NT2/D1 (cell line): ENCODE measurements at regions not wholly inside any gene's neighbourhood (a gene's known extent, or its start where the extent isn't known, plus 50 kb on each side); places are given as distances from the start of the nearest gene placed in this dataset.
A peak's percentile ranks its signal among the peaks of the same experiment; 100 is the strongest.

Source experiments
- DNase-seq: peaks from one replicate; pipeline ENCODE4 v3.0.0-alpha.2; 2011; ENCODE audit warnings: low read depth, low spot score
- H3K27me3 ChIP-seq: 2 replicates; pipeline ENCODE4 v1.6.0; 2011; ENCODE audit warnings: mild to moderate bottlenecking; ENCODE audit not compliant: insufficient read length, insufficient read depth
- H3K36me3 ChIP-seq: 2 replicates; pipeline ENCODE4 v1.6.1; 2011; ENCODE audit warnings: mild to moderate bottlenecking, low read length, mixed read lengths; ENCODE audit not compliant: insufficient read depth, insufficient read length
- H3K4me1 ChIP-seq: 2 replicates; pipeline ENCODE4 v1.5.1; 2011; ENCODE audit not compliant: insufficient read depth, insufficient read length
- H3K4me3 ChIP-seq: 2 replicates; pipeline ENCODE4 v1.5.1; 2011; ENCODE audit warnings: low read depth; ENCODE audit not compliant: insufficient read length
- H3K9ac ChIP-seq: 2 replicates; pipeline ENCODE4 v1.6.0; 2011; ENCODE audit warnings: low read depth; ENCODE audit not compliant: insufficient read length
- H3K9me3 ChIP-seq: 2 replicates; pipeline ENCODE4 v1.5.1; 2011; ENCODE audit warnings: mild to moderate bottlenecking, low read length; ENCODE audit not compliant: insufficient read depth
- SUZ12 ChIP-seq: IDR thresholded peaks from 2 replicates; pipeline ENCODE4 v1.6.1; 2011; ENCODE audit not compliant: insufficient read length, insufficient read depth; ENCODE audit errors: extremely low read depth
- YY1 ChIP-seq: IDR thresholded peaks from 2 replicates; pipeline ENCODE4 v1.6.1; 2011; ENCODE audit not compliant: insufficient read length, insufficient read depth
- ZNF274 ChIP-seq: IDR thresholded peaks from 2 replicates; pipeline ENCODE4 v1.6.1; 2011; ENCODE audit warnings: mild to moderate bottlenecking, low read depth, low read length

DNA sequence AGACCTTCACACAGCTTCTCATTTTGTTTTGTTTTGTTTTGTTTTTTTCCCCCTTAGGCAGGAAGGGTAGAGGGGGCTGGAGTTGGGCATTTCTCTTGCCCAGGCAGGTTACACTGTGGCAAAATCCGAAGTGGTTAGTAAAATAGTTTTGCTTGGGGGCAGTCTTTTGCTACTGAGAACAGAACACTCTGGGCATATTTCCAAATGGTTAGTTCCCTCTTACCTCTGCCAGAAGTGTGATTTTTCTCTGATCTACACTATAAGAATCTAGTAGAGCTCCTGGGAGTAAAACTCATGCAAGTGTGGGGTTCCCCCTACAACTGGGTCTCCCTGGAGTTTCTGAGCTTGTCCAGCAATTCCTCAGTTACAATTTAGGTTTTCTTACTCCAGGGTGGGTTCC is 61.7 kb downstream of the NPS start:
- no peaks in the 10 kb centered on the region for H3K36me3 ChIP-seq
- no peak for TF ChIP-seq SUZ12
- no peak for TF ChIP-seq ZNF274
- no peaks in the 10 kb centered on the region for H3K27me3 ChIP-seq
- no peak overlapping the region for H3K4me3 ChIP-seq
- no peak overlapping the region for H3K9ac ChIP-seq
- no peak for DNase-seq
- H3K4me1 ChIP-seq, result no peaks in the 10 kb centered on the region
- H3K9me3 ChIP-seq, result no peaks in the 10 kb centered on the region

DNA sequence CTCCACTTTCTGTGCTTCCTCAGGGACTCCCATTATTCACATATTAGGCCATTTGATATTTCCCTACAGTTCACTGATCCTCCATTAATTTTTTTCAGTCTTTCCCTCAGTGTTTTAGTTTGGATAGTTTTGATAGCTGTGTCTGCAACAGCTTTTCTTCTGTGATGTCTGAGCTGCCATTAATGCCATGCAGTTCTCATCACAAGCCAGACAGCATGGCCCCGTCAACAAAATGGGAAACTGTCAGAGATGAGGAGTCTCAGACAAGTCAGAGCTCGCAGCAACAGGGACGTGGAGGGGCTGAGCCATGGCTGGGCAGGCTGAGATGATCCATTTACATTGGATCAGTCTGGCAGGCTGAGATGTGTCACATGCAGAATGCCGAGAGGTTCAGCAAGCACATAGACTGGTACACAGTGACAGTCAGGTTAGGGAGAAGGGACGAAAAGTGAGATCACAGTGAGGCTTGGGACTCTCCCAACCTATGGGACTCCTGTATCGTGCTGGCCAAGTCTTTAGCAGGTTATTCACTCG is 65.4 kb downstream of the NPS start:
- no peaks in the 10 kb centered on the region for H3K4me1 ChIP-seq
- H3K9ac ChIP-seq, result no peak overlapping the region
- no peaks in the 10 kb centered on the region for H3K9me3 ChIP-seq
- H3K4me3 ChIP-seq, result no peak overlapping the region
- H3K27me3 ChIP-seq, result no peaks in the 10 kb centered on the region
- TF ChIP-seq YY1 (no peak), SUZ12 (no peak), ZNF274 (no peak)
- no peak for DNase-seq
- H3K36me3 ChIP-seq, result no peaks in the 10 kb centered on the region

DNA sequence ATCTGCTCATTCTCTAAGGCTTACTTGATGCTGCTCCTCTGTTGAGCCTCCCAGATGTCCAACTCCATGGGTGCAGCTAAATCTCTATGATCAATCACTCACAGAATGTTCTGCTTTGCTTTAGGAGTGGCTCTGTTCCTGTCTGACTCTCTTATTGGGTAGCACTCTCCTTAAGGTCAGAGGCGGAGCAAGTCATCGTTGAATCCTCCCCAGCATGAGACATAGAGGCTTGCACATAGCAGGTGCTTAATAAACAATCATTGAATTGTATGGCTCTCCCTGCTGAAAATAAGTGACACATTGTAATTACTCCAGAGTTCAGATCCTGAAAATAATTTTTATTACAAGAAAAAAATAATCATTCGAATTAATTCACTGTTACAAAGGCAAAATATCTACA is 69.7 kb downstream of the NPS start:
- DNase-seq, result no peak
- H3K9ac ChIP-seq, result no peak overlapping the region
- H3K36me3 ChIP-seq, result no peaks in the 10 kb centered on the region
- H3K27me3 ChIP-seq, result no peaks in the 10 kb centered on the region
- H3K4me1 ChIP-seq, result no peaks in the 10 kb centered on the region
- H3K4me3 ChIP-seq, result no peak overlapping the region
- no peak for TF ChIP-seq SUZ12
- TF ChIP-seq YY1, result no peak
- TF ChIP-seq ZNF274, result no peak
- H3K9me3 ChIP-seq, result no peaks in the 10 kb centered on the region

DNA sequence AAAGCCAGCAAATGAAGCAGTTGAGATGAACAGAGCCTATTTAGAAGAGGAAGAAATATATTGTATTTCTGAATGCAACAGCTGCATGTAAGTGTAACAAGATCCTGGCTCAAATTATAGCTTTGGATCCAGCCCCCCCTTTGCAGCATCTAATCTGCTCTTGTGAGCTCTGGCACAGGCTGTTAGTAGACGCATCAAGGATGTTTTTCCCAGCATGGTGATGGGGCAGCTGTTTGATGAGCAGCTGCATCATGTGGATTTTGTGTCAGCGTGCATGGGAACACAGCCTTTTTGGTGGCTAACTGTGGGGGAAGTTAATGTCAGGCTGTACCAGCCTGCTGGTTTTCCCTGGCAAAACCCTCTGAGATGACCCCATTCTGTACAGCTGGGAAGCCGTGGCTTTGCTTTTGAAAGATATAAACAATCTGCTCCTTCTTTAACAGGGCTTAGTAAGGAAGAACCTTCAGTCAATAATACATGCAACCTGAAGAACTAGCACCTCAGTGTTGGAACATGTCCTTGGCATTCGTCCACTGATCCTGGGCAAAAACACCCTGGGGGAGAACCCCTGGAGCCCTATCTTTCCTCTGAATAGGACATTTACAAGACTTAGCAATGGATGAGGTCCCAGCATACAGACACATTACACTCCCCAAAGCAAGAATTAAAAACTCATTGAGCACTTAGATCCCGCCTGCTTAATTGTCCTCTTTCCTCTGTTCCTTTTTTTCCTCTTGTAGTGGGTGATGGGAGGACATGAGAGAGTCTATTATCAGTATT is 70.6 kb downstream of the NPS start:
- no peak for TF ChIP-seq YY1
- TF ChIP-seq SUZ12, result no peak

DNA sequence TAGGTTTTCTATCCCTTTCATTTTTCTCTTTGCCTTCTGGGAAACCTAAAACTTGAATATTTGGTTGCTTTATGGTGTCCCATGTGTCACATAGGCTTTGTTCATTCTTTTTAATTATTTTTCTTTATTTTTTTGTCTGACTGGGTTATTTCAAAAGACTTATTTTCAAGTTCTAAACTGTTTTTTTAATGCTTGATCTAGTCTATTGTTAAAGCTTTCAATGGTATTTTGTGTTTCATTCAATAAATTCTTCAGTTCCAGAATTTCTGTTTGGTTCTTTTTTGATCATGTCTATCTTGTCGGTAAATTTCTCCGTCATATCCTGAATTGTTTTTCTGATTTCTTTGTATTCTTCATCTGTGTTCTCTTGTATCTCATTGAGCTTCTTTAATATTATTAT is 86.8 kb downstream of the NPS start:
- Histone ChIP-seq H3K4me1 (no peaks in the 10 kb centered on the region), H3K36me3 (no peaks in the 10 kb centered on the region), H3K9me3 (peaks cover 7% of the 10 kb centered on the region; the same call in 1 of the 2 replicates), H3K4me3 (no peak overlapping the region), H3K9ac (no peak overlapping the region), H3K27me3 (no peaks in the 10 kb centered on the region)
- no peak for TF ChIP-seq ZNF274
- no peak for TF ChIP-seq SUZ12
- DNase-seq, result no peak

More for the DNA sequence above, 70.6 kb downstream of the NPS start:
- H3K4me1 ChIP-seq, result no peaks in the 10 kb centered on the region
- no peaks in the 10 kb centered on the region for H3K9me3 ChIP-seq
- H3K9ac ChIP-seq, result no peak overlapping the region
- H3K4me3 ChIP-seq, result no peak overlapping the region
- H3K36me3 ChIP-seq, result no peaks in the 10 kb centered on the region
- H3K27me3 ChIP-seq, result no peaks in the 10 kb centered on the region
- DNase-seq, result no peak

DNA sequence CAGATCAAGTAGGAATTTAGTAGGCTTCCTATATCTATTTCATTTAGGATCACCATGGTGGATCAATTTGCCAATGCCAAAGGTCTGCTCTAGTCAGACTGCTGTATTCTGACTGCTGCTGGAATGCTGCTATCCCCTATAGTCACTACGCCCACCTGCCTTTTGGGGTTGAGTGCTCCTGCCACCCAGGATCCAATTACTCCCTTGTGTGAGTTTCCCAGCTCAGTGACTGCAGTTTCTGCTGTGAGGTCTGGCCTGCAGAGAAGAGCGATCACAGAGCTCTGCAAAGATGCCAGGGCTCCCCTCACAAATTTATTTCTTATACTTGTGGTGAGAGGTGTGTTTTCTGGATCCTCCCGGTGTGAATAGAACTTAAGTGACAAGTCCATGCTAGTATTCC is 88.1 kb upstream of the FOXI2 start:
- H3K4me3 ChIP-seq, result no peak overlapping the region
- no peak for TF ChIP-seq YY1
- no peak for TF ChIP-seq SUZ12
- TF ChIP-seq ZNF274, result no peak

DNA sequence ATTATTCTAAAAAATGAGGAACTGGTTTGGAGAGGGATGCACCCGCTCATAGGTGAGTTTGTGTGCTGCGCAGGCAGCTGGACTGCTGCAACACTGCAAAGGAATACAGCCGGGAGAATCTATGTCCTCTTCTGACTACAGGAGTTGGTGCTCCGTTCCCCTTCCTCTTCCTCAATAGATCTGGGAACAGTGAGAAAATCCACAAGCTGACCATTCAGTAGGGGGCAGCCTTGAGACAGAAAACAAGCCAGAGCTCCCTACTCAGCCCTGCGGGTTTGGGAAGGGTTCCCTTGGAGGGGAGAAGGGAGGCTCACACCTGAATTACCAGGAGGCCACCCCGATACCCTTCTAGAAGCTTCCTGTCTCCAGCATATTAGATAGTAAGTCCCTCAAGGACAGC is 87.3 kb upstream of the FOXI2 start:
- Histone ChIP-seq H3K36me3 (no peaks in the 10 kb centered on the region), H3K4me1 (no peaks in the 10 kb centered on the region), H3K9ac (no peak overlapping the region), H3K4me3 (no peak overlapping the region), H3K9me3 (no peaks in the 10 kb centered on the region), H3K27me3 (no peaks in the 10 kb centered on the region)
- peak; percentile 42 for DNase-seq
- TF ChIP-seq SUZ12, result no peak
- no peak for TF ChIP-seq ZNF274
- no peak for TF ChIP-seq YY1

More for the DNA sequence above, 88.1 kb upstream of the FOXI2 start:
- Histone ChIP-seq H3K9me3 (no peaks in the 10 kb centered on the region), H3K36me3 (no peaks in the 10 kb centered on the region), H3K9ac (no peak overlapping the region), H3K4me1 (no peaks in the 10 kb centered on the region), H3K27me3 (no peaks in the 10 kb centered on the region)
- DNase-seq, result no peak
